ENCODE measurements at regions not wholly inside any gene's neighbourhood (a gene's known extent, or its start where the extent isn't known, plus 50 kb on each side); places are given as distances from the start of the nearest gene placed in this dataset.

GRCh38 chr5:112628214-112628980, 109.3 kb upstream of the APC start:
- no peak for DNase-seq

GRCh38 chr5:112630246-112631009, 107.3 kb upstream of the APC start:
- DNase-seq, result no peak

- no peak for DNase-seq
Observed at GRCh38 chr5:112634166-112634565, 103.5 kb upstream of the APC start.

GRCh38 chr5:112634796-112635195, 102.9 kb upstream of the APC start:
- DNase-seq, result no peak

- DNase-seq, result no peak
Observed at GRCh38 chr5:112635276-112635675, 102.4 kb upstream of the APC start.

- DNase-seq, result no peak
Observed at GRCh38 chr5:112635771-112636731, 101.6 kb upstream of the APC start.

- no peak for DNase-seq
Observed at GRCh38 chr5:112636751-112637150, 100.9 kb upstream of the APC start.

GRCh38 chr5:112637343-112637742, 100.3 kb upstream of the APC start:
- DNase-seq, result no peak

- DNase-seq, result no peak
Observed at GRCh38 chr5:112640546-112640945, 97.1 kb upstream of the APC start.

GRCh38 chr5:112641515-112642110, 96.1 kb upstream of the APC start:
- no peak for DNase-seq

GRCh38 chr5:112642885-112643284, 94.8 kb upstream of the APC start:
- DNase-seq, result no peak

- DNase-seq, result no peak
Observed at GRCh38 chr5:112643339-112643971, 94.2 kb upstream of the APC start.

GRCh38 chr5:112646139-112646936, 91.3 kb upstream of the APC start:
- no peak for DNase-seq

GRCh38 chr5:112647428-112647827, 90.3 kb upstream of the APC start:
- no peak for DNase-seq

GRCh38 chr5:112648264-112648663, 89.4 kb upstream of the APC start:
- DNase-seq, result no peak

- no peak for DNase-seq
Observed at GRCh38 chr5:112649882-112650281, 87.8 kb upstream of the APC start.

GRCh38 chr5:112653638-112654205, 84.0 kb upstream of the APC start:
- no peak for DNase-seq

GRCh38 chr5:112655513-112655912, 82.2 kb upstream of the APC start:
- DNase-seq, result no peak

- no peak for DNase-seq
Observed at GRCh38 chr5:112656451-112656850, 81.2 kb upstream of the APC start.

- DNase-seq, result no peak
Observed at GRCh38 chr5:112657804-112658203, 79.9 kb upstream of the APC start.

GRCh38 chr5:112660359-112660758, 77.3 kb upstream of the APC start:
- no peak for DNase-seq

Data from CD4-positive, alpha-beta T cell treated with Interleukin-12 subunit alpha and Interleukin-12 subunit beta, for 1 hour (primary cell).